Naive thymus-derived CD4-positive, alpha-beta T cell (primary cell): ENCODE measurements at regions not wholly inside any gene's neighbourhood (a gene's known extent, or its start where the extent isn't known, plus 50 kb on each side); places are given as distances from the start of the nearest gene placed in this dataset.
A peak's percentile ranks its signal among the peaks of the same experiment; 100 is the strongest.
"Not testable (repeated sequence)": the region's sequence is repeated elsewhere in the genome, so short reads cannot be mapped to it uniquely, and the experiment has no call there.

Source experiments
- ATAC-seq: fragments of 150-1000 bp; cut with Tn5 transposase; 2 replicates; pipeline ENCODE4 v1.10.0; 2021; ENCODE audit warnings: mild to moderate bottlenecking, moderate library complexity
- CTCF ChIA-PET: fragments of 350-600 bp; sonication (Branson Sonifier 250); formaldehyde crosslinking; loops from one replicate; lab custom pipeline; 2021; ENCODE audit warnings: antibody characterized with exemption; lab: Charles Lee
- POLR2A ChIA-PET: fragments of 350-600 bp; sonication (Branson Sonifier 250); formaldehyde crosslinking; loops from one replicate; lab custom pipeline; 2021; ENCODE audit warnings: antibody characterized with exemption, inconsistent platforms; lab: Charles Lee
- DNase-seq, 9 donors: peaks; one replicate each; pipeline versions ENCODE4 v3.0.0 to v3.0.0-alpha.2; 2020 to 2022; ENCODE audit warnings: mixed read lengths in 1 of 9
- H3K27ac ChIP-seq: one replicate; pipeline ENCODE4 v1.7.0; 2013; ENCODE audit warnings: mild to moderate bottlenecking, low read depth, low read length, moderate library complexity
- H3K27me3 ChIP-seq, 2 donors: one replicate each; pipeline ENCODE4 v1.7.0; 2013; ENCODE audit warnings: low read length in 2 of 2, mild to moderate bottlenecking in 2 of 2, moderate library complexity in 2 of 2; ENCODE audit not compliant: control insufficient read depth in 2 of 2, insufficient read depth in 2 of 2
- H3K36me3 ChIP-seq, 3 experiments: 1 replicate in 2 of 3; 2 replicates in 1 of 3; pipeline ENCODE4 v1.7.0; 2013; ENCODE audit warnings: low read length in 3 of 3, mild to moderate bottlenecking in 3 of 3, moderate library complexity in 1 of 3; ENCODE audit not compliant: insufficient read depth in 3 of 3, control insufficient read depth in 2 of 3
- H3K4me1 ChIP-seq, 2 donors: one replicate each; pipeline ENCODE4 v1.7.0; 2013; ENCODE audit warnings: low read length in 2 of 2, mild to moderate bottlenecking in 2 of 2, moderate library complexity in 1 of 2; ENCODE audit not compliant: control insufficient read depth in 2 of 2, insufficient read depth in 2 of 2
- H3K4me3 ChIP-seq: 2 replicates; pipeline ENCODE4 v1.7.0; 2013; ENCODE audit warnings: mild to moderate bottlenecking, low read length
- H3K9me3 ChIP-seq, 3 experiments: 1 replicate in 2 of 3; 2 replicates in 1 of 3; pipeline ENCODE4 v1.7.0; 2013; ENCODE audit warnings: low read length in 3 of 3; ENCODE audit not compliant: control insufficient read depth in 2 of 3
- H3K27ac Mint-ChIP-seq, 9 donors: one replicate each; pipeline ENCODE4 v1.8.0; 2020 to 2022; ENCODE audit warnings: mixed read lengths in 9 of 9, mild to moderate bottlenecking in 8 of 9, moderate library complexity in 5 of 9, inconsistent platforms in 2 of 9
- H3K27me3 Mint-ChIP-seq, 5 donors: one replicate each; pipeline ENCODE4 v1.8.0; 2021 to 2022; ENCODE audit warnings: mixed read lengths in 5 of 5, mild to moderate bottlenecking in 1 of 5
- H3K36me3 Mint-ChIP-seq, 5 donors: one replicate each; pipeline ENCODE4 v1.8.0; 2020 to 2022; ENCODE audit warnings: mixed read lengths in 5 of 5, mild to moderate bottlenecking in 3 of 5, inconsistent platforms in 1 of 5
- H3K4me1 Mint-ChIP-seq, 7 donors: one replicate each; pipeline ENCODE4 v1.8.0; 2020 to 2022; ENCODE audit warnings: mixed read lengths in 7 of 7, mild to moderate bottlenecking in 3 of 7, inconsistent platforms in 1 of 7
- H3K4me3 Mint-ChIP-seq, 10 donors: one replicate each; pipeline ENCODE4 v1.8.0; 2020 to 2022; ENCODE audit warnings: mild to moderate bottlenecking in 10 of 10, mixed read lengths in 10 of 10, moderate library complexity in 6 of 10, inconsistent platforms in 2 of 10
- H3K9me3 Mint-ChIP-seq, 11 donors: one replicate each; pipeline ENCODE4 v1.8.0; 2020 to 2022; ENCODE audit warnings: mixed read lengths in 11 of 11, mild to moderate bottlenecking in 4 of 11, inconsistent platforms in 1 of 11, moderate library complexity in 1 of 11
- intact Hi-C, 2 donors: fragments of 100-400 bp; cut with micrococcal nuclease; formaldehyde crosslinking; loops; one replicate each; pipeline ENCODE4 v1.15.1; 2023

GRCh38 chr12:46071335-46071734 is 81.0 kb upstream of the SCAF11 start:
- no peak for ATAC-seq

GRCh38 chr12:46067094-46067493 is 76.7 kb upstream of the SCAF11 start:
- DNase-seq: no peak
- Histone ChIP-seq H3K36me3 (no peaks in the 10 kb centered on the region), H3K4me1 (no peaks in the 10 kb centered on the region), H3K27ac (no peak overlapping the region), H3K27me3 (no peaks in the 10 kb centered on the region), H3K9me3 (no peaks in the 10 kb centered on the region), H3K4me3 (no peak overlapping the region)
- intact Hi-C loops: no loop called here
- CTCF ChIA-PET: no interaction called here
- POLR2A ChIA-PET: interaction anchor here (0.6 kb wide), 1 partner anchor 810 kb away, joined by 4 read pairs; no protein-coding TSS in a partner anchor
- Mint-ChIP-seq H3K4me1 (peaks cover 0 to 8% (median 3%) of the 10 kb centered on the region in 7 donors), H3K9me3 (no peaks in the 10 kb centered on the region), H3K36me3 (no peaks in the 10 kb centered on the region), H3K27me3 (peaks cover 0 to 4% (median 0%) of the 10 kb centered on the region in 5 donors), H3K27ac (no peak overlapping the region), H3K4me3 (no peak overlapping the region)
- ATAC-seq: no peak

More at GRCh38 chr12:46071335-46071734, 81.0 kb upstream of the SCAF11 start:
- Mint-ChIP-seq H3K4me1 (peaks cover 0 to 14% (median 5%) of the 10 kb centered on the region in 7 donors), H3K9me3 (no peaks in the 10 kb centered on the region), H3K36me3 (no peaks in the 10 kb centered on the region), H3K27ac (no peak overlapping the region), H3K27me3 (peaks cover 0 to 9% (median 6%) of the 10 kb centered on the region in 5 donors), H3K4me3 (no peak overlapping the region)
- no peak overlapping the region for H3K4me3 ChIP-seq
- no peak for DNase-seq
- no peak overlapping the region for H3K27ac ChIP-seq
- H3K36me3 ChIP-seq: no peaks in the 10 kb centered on the region
- CTCF ChIA-PET: interaction anchor here (0.7 to 1.4 kb wide), 3 partner anchors 54 to 951 kb away, joined by 3 to 5 read pairs (median 4); no protein-coding TSS in a partner anchor
- POLR2A ChIA-PET: no interaction called here
- no peaks in the 10 kb centered on the region for H3K27me3 ChIP-seq
- intact Hi-C loops: loop anchor here in 1 of 2 donors (5.0 kb wide), 1 partner anchor 911 kb away; no protein-coding TSS in a partner anchor
- no peaks in the 10 kb centered on the region for H3K9me3 ChIP-seq
- H3K4me1 ChIP-seq: no peaks in the 10 kb centered on the region

- POLR2A ChIA-PET: no interaction called here
- H3K27me3 ChIP-seq: no peaks in the 10 kb centered on the region
- Mint-ChIP-seq H3K4me3 (no peak overlapping the region), H3K27me3 (peaks cover 0 to 7% (median under 1%) of the 10 kb centered on the region in 5 donors), H3K9me3 (no peaks in the 10 kb centered on the region), H3K27ac (no peak overlapping the region), H3K4me1 (peaks cover 0 to 3% (median 0%) of the 10 kb centered on the region in 7 donors), H3K36me3 (no peaks in the 10 kb centered on the region)
- intact Hi-C loops: no loop called here
- H3K27ac ChIP-seq: no peak overlapping the region
- H3K36me3 ChIP-seq: no peaks in the 10 kb centered on the region
- DNase-seq (no peak), ATAC-seq (no peak)
- H3K4me1 ChIP-seq: no peaks in the 10 kb centered on the region
- H3K9me3 ChIP-seq: no peaks in the 10 kb centered on the region
- CTCF ChIA-PET: no interaction called here
- no peak overlapping the region for H3K4me3 ChIP-seq
Observed at GRCh38 chr12:46065412-46066166, 75.2 kb upstream of the SCAF11 start.

DNA sequence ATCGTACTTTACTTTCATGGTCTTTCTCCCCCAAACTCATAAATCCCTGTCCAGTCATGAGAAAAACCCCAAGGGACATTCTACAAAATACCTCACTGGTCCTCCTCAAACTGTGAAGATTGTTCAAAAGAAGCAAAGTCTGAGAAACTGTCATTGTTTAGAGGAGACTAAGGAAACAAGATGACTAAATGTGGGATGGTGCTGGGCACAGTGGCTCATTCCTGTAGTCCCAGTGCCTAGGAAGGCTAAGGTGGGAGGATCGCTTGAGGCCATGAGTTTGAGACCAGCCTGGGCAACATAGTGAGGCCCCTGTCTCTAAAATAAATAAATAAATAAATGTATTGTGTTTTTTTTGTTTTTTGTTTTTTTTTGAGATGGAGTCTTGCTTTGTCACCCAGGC is 74.2 kb upstream of the SCAF11 start:
- intact Hi-C loops: no loop called here
- no peak overlapping the region for H3K27ac ChIP-seq
- DNase-seq: no peak
- H3K27me3 ChIP-seq: no peaks in the 10 kb centered on the region
- H3K27ac Mint-ChIP-seq: peak overlapping the region in 1 of 9 donors; percentile 52
- no peaks in the 10 kb centered on the region for H3K9me3 ChIP-seq
- H3K27me3 Mint-ChIP-seq: peaks cover 0 to 11% (median 6%) of the 10 kb centered on the region in 5 donors
- H3K36me3 ChIP-seq: no peaks in the 10 kb centered on the region
- ChIA-PET CTCF (interaction anchor here (0.6 kb wide), 1 partner anchor 12 kb away, joined by 3 read pairs; no protein-coding TSS in a partner anchor), POLR2A (no interaction called here)
- H3K9me3 Mint-ChIP-seq: peaks cover 0 to 10% (median 3%) of the 10 kb centered on the region in 11 donors
- H3K4me3 ChIP-seq: no peak overlapping the region
- no peak for ATAC-seq
- no peaks in the 10 kb centered on the region for H3K4me1 ChIP-seq
- H3K4me3 Mint-ChIP-seq: no peak overlapping the region
- peaks cover 0 to 3% (median 0%) of the 10 kb centered on the region in 5 donors for H3K36me3 Mint-ChIP-seq
- peaks cover 0 to 3% (median 0%) of the 10 kb centered on the region in 7 donors for H3K4me1 Mint-ChIP-seq

- intact Hi-C loops, POLR2A ChIA-PET, H3K27ac ChIP-seq, DNase-seq, H3K4me1 Mint-ChIP-seq, H3K36me3 Mint-ChIP-seq, H3K9me3 ChIP-seq, H3K27ac Mint-ChIP-seq, H3K4me3 Mint-ChIP-seq, H3K27me3 ChIP-seq, H3K36me3 ChIP-seq, CTCF ChIA-PET, ATAC-seq, H3K4me1 ChIP-seq, H3K4me3 ChIP-seq: not testable (repeated sequence)
- Mint-ChIP-seq H3K9me3 (peaks cover 3 to 47% (median 16%) of the 10 kb centered on the region in 11 donors), H3K27me3 (peaks cover 0 to 20% (median 6%) of the 10 kb centered on the region in 5 donors)
Observed at GRCh38 chr12:46058697-46059096, 68.3 kb upstream of the SCAF11 start.

DNA sequence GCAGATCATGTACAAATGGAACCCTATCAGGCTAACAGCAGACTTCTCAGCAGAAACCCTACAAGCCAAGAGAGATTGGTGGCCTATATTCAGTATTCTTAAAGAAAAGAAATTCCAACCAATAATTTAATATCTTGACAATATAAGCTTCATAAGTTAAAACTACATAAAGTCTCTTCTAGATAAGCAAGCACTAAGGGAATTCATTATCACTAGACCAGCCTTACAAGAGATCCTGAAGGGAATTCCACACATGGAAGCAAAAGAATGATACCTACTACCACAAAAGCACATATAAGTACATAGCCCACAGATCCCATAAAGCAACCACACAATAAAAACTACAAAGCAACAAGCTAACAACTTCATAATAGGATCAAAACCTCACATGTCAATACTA is 60.4 kb upstream of the SCAF11 start:
- Mint-ChIP-seq H3K9me3 (peaks cover 13 to 70% (median 41%) of the 10 kb centered on the region in 11 donors), H3K27ac (no peak overlapping the region), H3K36me3 (peaks cover 0 to 26% (median 6%) of the 10 kb centered on the region in 5 donors), H3K4me1 (no peaks in the 10 kb centered on the region), H3K27me3 (peaks cover 0 to 41% (median 15%) of the 10 kb centered on the region in 5 donors), H3K4me3 (no peak overlapping the region)
- H3K36me3 ChIP-seq: no peaks in the 10 kb centered on the region
- no peak overlapping the region for H3K4me3 ChIP-seq
- peaks cover 0 to 37% (median 0%) of the 10 kb centered on the region in 3 experiments for H3K9me3 ChIP-seq
- POLR2A ChIA-PET: no interaction called here
- intact Hi-C loops: no loop called here
- no peaks in the 10 kb centered on the region for H3K4me1 ChIP-seq
- CTCF ChIA-PET: no interaction called here
- DNase-seq: no peak
- H3K27ac ChIP-seq: no peak overlapping the region
- no peaks in the 10 kb centered on the region for H3K27me3 ChIP-seq
- ATAC-seq: no peak
